OCI-LY3 (cell line): ENCODE measurements at regions not wholly inside any gene's neighbourhood (a gene's known extent, or its start where the extent isn't known, plus 50 kb on each side); places are given as distances from the start of the nearest gene placed in this dataset.

Experiments
- EZH2phosphoT487 ChIP-seq: fragments of 200-600 bp; shearing (Covaris generic); IDR thresholded peaks from 2 replicates; pipeline ENCODE4 v1.6.1; 2018; ENCODE audit warnings: antibody characterized with exemption, mixed run types, low read depth
- TF ChIP-seq, protein P1 (sequence below): fragments of 200-600, 300-600 bp; sonication (generic); IDR thresholded peaks from 2 replicates; pipeline ENCODE4 v1.5.1; 2014; ENCODE audit warnings: antibody characterized with exemption, low read length, low read depth

DNA sequence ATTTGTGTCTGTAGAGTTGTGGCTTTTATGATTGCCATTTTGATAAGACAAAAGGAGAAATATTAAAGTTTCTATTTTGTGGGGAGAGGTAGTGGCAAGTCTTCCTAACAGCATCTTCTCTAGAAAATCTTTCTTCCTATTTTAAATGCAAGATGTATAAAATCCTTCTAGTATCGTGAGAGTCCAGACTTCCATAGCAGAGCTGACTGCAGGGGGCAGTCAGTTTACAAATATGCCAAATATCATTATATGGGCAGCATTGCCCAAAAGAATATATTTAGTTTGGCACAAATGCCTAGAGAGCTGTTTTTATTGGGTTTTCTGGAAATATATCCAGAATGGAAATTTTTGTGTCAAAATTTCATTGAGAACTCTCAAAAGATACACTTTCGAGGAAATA lies 82.1 kb upstream of the ALDH1A1 start:
- TF ChIP-seq, protein P1, sequence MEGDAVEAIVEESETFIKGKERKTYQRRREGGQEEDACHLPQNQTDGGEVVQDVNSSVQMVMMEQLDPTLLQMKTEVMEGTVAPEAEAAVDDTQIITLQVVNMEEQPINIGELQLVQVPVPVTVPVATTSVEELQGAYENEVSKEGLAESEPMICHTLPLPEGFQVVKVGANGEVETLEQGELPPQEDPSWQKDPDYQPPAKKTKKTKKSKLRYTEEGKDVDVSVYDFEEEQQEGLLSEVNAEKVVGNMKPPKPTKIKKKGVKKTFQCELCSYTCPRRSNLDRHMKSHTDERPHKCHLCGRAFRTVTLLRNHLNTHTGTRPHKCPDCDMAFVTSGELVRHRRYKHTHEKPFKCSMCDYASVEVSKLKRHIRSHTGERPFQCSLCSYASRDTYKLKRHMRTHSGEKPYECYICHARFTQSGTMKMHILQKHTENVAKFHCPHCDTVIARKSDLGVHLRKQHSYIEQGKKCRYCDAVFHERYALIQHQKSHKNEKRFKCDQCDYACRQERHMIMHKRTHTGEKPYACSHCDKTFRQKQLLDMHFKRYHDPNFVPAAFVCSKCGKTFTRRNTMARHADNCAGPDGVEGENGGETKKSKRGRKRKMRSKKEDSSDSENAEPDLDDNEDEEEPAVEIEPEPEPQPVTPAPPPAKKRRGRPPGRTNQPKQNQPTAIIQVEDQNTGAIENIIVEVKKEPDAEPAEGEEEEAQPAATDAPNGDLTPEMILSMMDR, result peak; percentile 24; the same call in 1 of the 2 replicates
- TF ChIP-seq EZH2phosphoT487, result no peak
